ENCODE measurements at regions not wholly inside any gene's neighbourhood (a gene's known extent, or its start where the extent isn't known, plus 50 kb on each side); places are given as distances from the start of the nearest gene placed in this dataset.
A peak's percentile ranks its signal among the peaks of the same experiment; 100 is the strongest.

DNA sequence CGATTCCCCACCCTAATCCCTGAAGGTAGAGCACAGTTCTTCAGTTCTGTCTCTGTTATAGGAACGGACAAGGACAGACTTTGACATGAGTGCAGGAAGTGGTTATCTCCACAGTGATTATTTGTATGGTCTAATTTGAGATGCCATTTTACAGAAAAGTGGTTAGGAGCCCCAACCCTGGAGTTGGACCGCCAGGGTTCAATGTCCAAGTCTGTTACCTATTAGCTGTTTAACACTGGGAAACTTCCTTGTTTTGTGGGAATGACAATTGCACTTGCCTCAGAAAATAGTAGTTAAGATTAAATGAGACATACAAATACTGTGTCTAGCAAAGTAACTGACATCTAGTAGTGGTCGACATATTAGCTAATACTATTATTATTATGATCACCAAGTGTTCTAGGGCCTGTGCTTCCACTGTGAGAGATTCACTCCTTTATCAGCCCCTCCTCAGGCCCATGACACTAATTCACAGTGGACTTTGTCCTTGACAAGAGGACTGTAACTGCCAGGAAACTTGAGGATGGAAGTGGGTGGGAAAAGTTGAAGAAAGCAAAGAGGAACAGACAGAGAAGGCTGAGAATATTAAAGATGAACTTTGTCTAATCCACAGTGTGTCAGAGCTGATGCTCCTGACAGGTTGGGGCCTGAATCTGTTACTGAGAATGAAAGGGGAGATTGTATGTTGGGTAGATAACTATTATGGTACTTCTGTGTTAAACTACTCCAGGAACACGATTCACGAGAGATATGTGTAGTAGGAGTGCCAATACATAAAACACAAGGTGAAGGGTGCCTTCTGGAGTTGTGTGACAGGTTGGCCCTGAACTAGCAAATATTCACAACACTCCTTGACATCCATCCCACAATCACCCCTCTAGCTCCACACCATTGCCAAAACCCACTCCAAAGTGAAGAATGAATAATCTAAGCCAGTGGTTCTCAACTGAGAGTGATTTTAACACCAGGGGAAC, 66.4 kb downstream of the TAC1 start:
- no peak for DNase-seq

GRCh38 chr7:97801108-97801507, 69.2 kb downstream of the TAC1 start:
- peak; percentile 18 for DNase-seq

Measured in DMS53 (cell line).